HepG2 (cell line): ENCODE measurements at regions not wholly inside any gene's neighbourhood (a gene's known extent, or its start where the extent isn't known, plus 50 kb on each side); places are given as distances from the start of the nearest gene placed in this dataset.

Experiments used
- GLI4 ChIP-seq: sonication (generic); formaldehyde crosslinking; IDR thresholded peaks from 2 replicates; pipeline ENCODE4 v1.5.1; 2020; ENCODE audit warnings: missing genetic modification reagents, mild to moderate bottlenecking, moderate library complexity, borderline replicate concordance
- POLR2AphosphoS5 ChIP-seq: IDR thresholded peaks from 2 replicates; pipeline ENCODE4 v1.6.1; 2012; ENCODE audit warnings: low read depth, low read length
- TRIM24 ChIP-seq: sonication (generic); formaldehyde crosslinking; IDR thresholded peaks from 2 replicates; pipeline ENCODE4 v1.8.0; 2022; ENCODE audit warnings: mild to moderate bottlenecking, missing genetic modification reagents
- ZBTB3 ChIP-seq: sonication (generic); formaldehyde crosslinking; IDR thresholded peaks from 2 replicates; pipeline ENCODE4 v1.4.0; 2020; ENCODE audit warnings: low read depth, mild to moderate bottlenecking, moderate library complexity, missing genetic modification reagents, borderline replicate concordance
- ZNF350 ChIP-seq: sonication (generic); formaldehyde crosslinking; IDR thresholded peaks from 2 replicates; pipeline ENCODE4 v1.4.0; 2020; ENCODE audit warnings: mild to moderate bottlenecking, low read depth, missing genetic modification reagents, borderline replicate concordance
- ZNF776 ChIP-seq: sonication (generic); formaldehyde crosslinking; IDR thresholded peaks from 2 replicates; pipeline ENCODE4 v1.4.0; 2020; ENCODE audit warnings: mild to moderate bottlenecking, missing genetic modification reagents
- TF ChIP-seq, protein P1 (sequence below): sonication (generic); formaldehyde crosslinking; IDR thresholded peaks from 2 replicates; pipeline ENCODE4 v1.5.1; 2020; ENCODE audit warnings: mild to moderate bottlenecking, missing genetic modification reagents
- TF ChIP-seq, protein P2 (sequence below): sonication (generic); formaldehyde crosslinking; IDR thresholded peaks from 2 replicates; pipeline ENCODE4 v1.4.0; 2020; ENCODE audit warnings: missing genetic modification reagents
- TF ChIP-seq, protein P3 (sequence below): sonication (generic); formaldehyde crosslinking; IDR thresholded peaks from 2 replicates; pipeline ENCODE4 v1.8.1; 2023; ENCODE audit warnings: mild to moderate bottlenecking, missing genetic modification reagents, borderline replicate concordance
- TF ChIP-seq, protein P4 (sequence below): sonication (generic); formaldehyde crosslinking; IDR thresholded peaks from 2 replicates; pipeline ENCODE4 v1.5.0; 2020; ENCODE audit warnings: mild to moderate bottlenecking, missing genetic modification reagents, moderate library complexity

DNA sequence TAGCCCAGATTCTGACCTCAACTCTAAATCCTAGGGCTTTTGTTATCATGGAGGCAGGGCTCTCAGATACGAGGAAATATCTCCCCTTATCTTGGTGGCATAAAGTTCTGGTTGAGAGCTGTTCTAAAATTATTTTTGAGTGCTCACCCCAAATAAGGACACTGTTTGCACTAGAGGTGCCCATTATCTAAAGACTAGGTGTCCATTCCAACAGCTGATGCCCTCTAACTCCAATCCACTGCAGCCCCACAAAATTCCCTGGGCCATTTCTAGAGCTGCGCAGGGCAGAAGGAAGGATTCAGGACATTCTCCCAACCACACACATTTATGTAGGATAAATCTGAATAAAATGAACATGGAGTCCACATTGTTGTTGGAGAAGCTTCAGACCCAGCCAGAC lies 301.9 kb downstream of the FGFR2 start:
- TF ChIP-seq ZNF776 (no peak), ZBTB3 (CRISPR knock-in tag) (no peak), GLI4 (CRISPR knock-in tag) (no peak), ZNF350 (CRISPR knock-in tag) (no peak), POLR2AphosphoS5 (no peak), TRIM24 (CRISPR knock-in tag) (no peak)
- TF ChIP-seq, protein P1, sequence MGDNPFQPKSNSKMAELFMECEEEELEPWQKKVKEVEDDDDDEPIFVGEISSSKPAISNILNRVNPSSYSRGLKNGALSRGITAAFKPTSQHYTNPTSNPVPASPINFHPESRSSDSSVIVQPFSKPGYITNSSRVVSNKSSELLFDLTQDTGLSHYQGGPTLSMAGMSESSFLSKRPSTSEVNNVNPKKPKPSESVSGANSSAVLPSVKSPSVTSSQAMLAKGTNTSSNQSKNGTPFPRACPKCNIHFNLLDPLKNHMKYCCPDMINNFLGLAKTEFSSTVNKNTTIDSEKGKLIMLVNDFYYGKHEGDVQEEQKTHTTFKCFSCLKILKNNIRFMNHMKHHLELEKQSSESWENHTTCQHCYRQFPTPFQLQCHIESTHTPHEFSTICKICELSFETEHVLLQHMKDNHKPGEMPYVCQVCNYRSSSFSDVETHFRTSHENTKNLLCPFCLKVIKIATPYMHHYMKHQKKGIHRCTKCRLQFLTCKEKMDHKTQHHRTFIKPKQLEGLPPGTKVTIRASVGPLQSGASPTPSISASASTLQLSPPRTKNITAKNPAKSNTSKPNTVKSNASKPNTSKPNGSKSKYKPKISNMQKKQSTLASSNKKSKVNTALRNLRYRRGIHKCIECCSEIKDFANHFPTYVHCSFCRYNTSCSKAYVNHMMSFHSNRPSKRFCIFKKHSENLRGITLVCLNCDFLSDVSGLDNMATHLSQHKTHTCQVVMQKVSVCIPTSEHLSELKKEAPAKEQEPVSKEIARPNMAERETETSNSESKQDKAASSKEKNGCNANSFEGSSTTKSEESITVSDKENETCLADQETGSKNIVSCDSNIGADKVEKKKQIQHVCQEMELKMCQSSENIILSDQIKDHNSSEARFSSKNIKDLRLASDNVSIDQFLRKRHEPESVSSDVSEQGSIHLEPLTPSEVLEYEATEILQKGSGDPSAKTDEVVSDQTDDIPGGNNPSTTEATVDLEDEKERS (CRISPR knock-in tag) = no peak
- TF ChIP-seq, protein P2, sequence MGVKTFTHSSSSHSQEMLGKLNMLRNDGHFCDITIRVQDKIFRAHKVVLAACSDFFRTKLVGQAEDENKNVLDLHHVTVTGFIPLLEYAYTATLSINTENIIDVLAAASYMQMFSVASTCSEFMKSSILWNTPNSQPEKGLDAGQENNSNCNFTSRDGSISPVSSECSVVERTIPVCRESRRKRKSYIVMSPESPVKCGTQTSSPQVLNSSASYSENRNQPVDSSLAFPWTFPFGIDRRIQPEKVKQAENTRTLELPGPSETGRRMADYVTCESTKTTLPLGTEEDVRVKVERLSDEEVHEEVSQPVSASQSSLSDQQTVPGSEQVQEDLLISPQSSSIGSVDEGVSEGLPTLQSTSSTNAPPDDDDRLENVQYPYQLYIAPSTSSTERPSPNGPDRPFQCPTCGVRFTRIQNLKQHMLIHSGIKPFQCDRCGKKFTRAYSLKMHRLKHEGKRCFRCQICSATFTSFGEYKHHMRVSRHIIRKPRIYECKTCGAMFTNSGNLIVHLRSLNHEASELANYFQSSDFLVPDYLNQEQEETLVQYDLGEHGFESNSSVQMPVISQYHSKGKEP (CRISPR knock-in tag) = no peak
- TF ChIP-seq, protein P3, sequence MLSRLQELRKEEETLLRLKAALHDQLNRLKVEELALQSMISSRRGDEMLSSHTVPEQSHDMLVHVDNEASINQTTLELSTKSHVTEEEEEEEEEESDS = no peak
- TF ChIP-seq, protein P4, sequence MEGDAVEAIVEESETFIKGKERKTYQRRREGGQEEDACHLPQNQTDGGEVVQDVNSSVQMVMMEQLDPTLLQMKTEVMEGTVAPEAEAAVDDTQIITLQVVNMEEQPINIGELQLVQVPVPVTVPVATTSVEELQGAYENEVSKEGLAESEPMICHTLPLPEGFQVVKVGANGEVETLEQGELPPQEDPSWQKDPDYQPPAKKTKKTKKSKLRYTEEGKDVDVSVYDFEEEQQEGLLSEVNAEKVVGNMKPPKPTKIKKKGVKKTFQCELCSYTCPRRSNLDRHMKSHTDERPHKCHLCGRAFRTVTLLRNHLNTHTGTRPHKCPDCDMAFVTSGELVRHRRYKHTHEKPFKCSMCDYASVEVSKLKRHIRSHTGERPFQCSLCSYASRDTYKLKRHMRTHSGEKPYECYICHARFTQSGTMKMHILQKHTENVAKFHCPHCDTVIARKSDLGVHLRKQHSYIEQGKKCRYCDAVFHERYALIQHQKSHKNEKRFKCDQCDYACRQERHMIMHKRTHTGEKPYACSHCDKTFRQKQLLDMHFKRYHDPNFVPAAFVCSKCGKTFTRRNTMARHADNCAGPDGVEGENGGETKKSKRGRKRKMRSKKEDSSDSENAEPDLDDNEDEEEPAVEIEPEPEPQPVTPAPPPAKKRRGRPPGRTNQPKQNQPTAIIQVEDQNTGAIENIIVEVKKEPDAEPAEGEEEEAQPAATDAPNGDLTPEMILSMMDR (CRISPR knock-in tag) = no peak
